Esophagus muscularis mucosa (tissue), 3 donors: ENCODE measurements at regions not wholly inside any gene's neighbourhood (a gene's known extent, or its start where the extent isn't known, plus 50 kb on each side); places are given as distances from the start of the nearest gene placed in this dataset.

Experiments
- POLR2A ChIP-seq: fragments of 450-650 bp; IDR thresholded peaks from one replicate; pipeline ENCODE4 v1.6.1; 2017; ENCODE audit warnings: antibody characterized with exemption, moderate library complexity, mild to moderate bottlenecking, low read depth
- TF ChIP-seq, protein P1 (sequence below), 3 experiments: fragments of 200-600 bp in 2 of 3; fragments of 450-650 bp in 1 of 3; sonication (generic) in 2 of 3; IDR thresholded peaks; one replicate each; pipeline ENCODE4 v1.5.1; 2017 to 2019; ENCODE audit warnings: antibody characterized with exemption in 3 of 3, mild to moderate bottlenecking in 2 of 3, moderate library complexity in 1 of 3

DNA sequence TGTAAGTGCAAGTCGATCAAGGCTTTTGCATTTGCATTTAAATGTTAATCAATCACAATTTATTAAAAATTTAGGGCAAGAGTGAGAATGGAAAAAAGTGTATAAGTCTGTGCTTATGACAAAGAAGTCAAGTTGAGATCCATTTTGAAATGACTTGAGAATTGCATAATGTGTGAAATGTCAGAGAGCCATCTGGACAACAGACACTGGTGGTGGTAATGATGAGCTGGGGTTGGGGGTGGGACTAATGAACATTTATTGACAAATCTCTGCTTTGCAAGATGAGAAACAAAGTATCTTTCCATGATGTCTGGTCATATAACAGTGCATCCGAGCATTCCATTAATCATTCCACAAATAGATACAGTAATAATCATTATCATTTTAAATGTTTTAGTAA is 89.4 kb upstream of the ZBTB20 start:
- TF ChIP-seq POLR2A = no peak
- TF ChIP-seq, protein P1, sequence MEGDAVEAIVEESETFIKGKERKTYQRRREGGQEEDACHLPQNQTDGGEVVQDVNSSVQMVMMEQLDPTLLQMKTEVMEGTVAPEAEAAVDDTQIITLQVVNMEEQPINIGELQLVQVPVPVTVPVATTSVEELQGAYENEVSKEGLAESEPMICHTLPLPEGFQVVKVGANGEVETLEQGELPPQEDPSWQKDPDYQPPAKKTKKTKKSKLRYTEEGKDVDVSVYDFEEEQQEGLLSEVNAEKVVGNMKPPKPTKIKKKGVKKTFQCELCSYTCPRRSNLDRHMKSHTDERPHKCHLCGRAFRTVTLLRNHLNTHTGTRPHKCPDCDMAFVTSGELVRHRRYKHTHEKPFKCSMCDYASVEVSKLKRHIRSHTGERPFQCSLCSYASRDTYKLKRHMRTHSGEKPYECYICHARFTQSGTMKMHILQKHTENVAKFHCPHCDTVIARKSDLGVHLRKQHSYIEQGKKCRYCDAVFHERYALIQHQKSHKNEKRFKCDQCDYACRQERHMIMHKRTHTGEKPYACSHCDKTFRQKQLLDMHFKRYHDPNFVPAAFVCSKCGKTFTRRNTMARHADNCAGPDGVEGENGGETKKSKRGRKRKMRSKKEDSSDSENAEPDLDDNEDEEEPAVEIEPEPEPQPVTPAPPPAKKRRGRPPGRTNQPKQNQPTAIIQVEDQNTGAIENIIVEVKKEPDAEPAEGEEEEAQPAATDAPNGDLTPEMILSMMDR (IDR thresholded peaks at IDR 0.05) = no peak
